Neural progenitor cell (in vitro differentiated cells): ENCODE measurements at regions not wholly inside any gene's neighbourhood (a gene's known extent, or its start where the extent isn't known, plus 50 kb on each side); places are given as distances from the start of the nearest gene placed in this dataset.

Experiments used
- DNase-seq: peaks from one replicate; pipeline ENCODE4 v3.0.0-alpha.2; 2016; ENCODE audit warnings: low spot score
- H2AFZ ChIP-seq: fragments of 200-600 bp; sonication (generic); replicated peaks from 2 replicates; pipeline ENCODE4 v1.6.1; 2016; ENCODE audit warnings: antibody characterized with exemption
- H3F3A ChIP-seq: fragments of 200-600 bp; sonication (generic); 2 replicates; pipeline ENCODE4 v1.6.1; 2016; ENCODE audit warnings: antibody characterized with exemption, low read depth
- H3K27ac ChIP-seq: fragments of 200-600 bp; sonication (generic); 2 replicates; pipeline ENCODE4 v1.5.1; 2016; ENCODE audit warnings: mild to moderate bottlenecking
- H3K27me3 ChIP-seq: fragments of 200-600 bp; sonication (generic); 2 replicates; pipeline ENCODE4 v1.6.1; 2016; ENCODE audit warnings: mild to moderate bottlenecking, moderate library complexity
- H3K36me3 ChIP-seq: fragments of 200-600 bp; sonication (generic); 2 replicates; pipeline ENCODE4 v1.5.1; 2016
- H3K4me1 ChIP-seq: fragments of 200-600 bp; sonication (generic); 2 replicates; pipeline ENCODE4 v1.6.1; 2016; ENCODE audit warnings: mixed run types
- H3K4me2 ChIP-seq: fragments of 200-600 bp; sonication (generic); 2 replicates; pipeline ENCODE4 v1.6.1; 2016
- H3K4me3 ChIP-seq: fragments of 200-600 bp; sonication (generic); 2 replicates; pipeline ENCODE4 v1.5.1; 2016
- H3K79me2 ChIP-seq: fragments of 200-600 bp; sonication (generic); 2 replicates; pipeline ENCODE4 v1.6.1; 2016; ENCODE audit warnings: low read depth
- H3K9ac ChIP-seq: fragments of 200-600 bp; sonication (generic); 2 replicates; pipeline ENCODE4 v1.6.1; 2016
- H3K9me3 ChIP-seq: fragments of 200-600 bp; sonication (generic); 2 replicates; pipeline ENCODE4 v1.5.1; 2016; ENCODE audit warnings: low read depth
- H4K20me1 ChIP-seq: fragments of 200-600 bp; sonication (generic); 2 replicates; pipeline ENCODE4 v1.6.1; 2016; ENCODE audit warnings: low read depth
- H3K27ac Mint-ChIP-seq: 3 replicates; pipeline ENCODE4 v1.8.0; 2021; ENCODE audit warnings: mixed read lengths
- H3K27me3 Mint-ChIP-seq: 2 replicates; pipeline ENCODE4 v1.8.0; 2022; ENCODE audit warnings: low read depth, mild to moderate bottlenecking, inconsistent platforms, moderate library complexity, mixed read lengths; ENCODE audit not compliant: insufficient read depth
- H3K36me3 Mint-ChIP-seq: 3 replicates; pipeline ENCODE4 v1.8.0; 2021; ENCODE audit warnings: mixed read lengths
- H3K4me1 Mint-ChIP-seq: 3 replicates; pipeline ENCODE4 v1.8.0; 2021; ENCODE audit warnings: mixed read lengths
- H3K4me3 Mint-ChIP-seq: 3 replicates; pipeline ENCODE4 v1.8.0; 2021; ENCODE audit warnings: mild to moderate bottlenecking, moderate library complexity, mixed read lengths
- H3K9me3 Mint-ChIP-seq: 3 replicates; pipeline ENCODE4 v1.8.0; 2020; ENCODE audit warnings: mixed read lengths
- EZH2 ChIP-seq: fragments of 200-600 bp; sonication (generic); IDR thresholded peaks from 2 replicates; pipeline ENCODE4 v1.6.1; 2017; ENCODE audit warnings: antibody characterized with exemption, mild to moderate bottlenecking, moderate library complexity
- EZH2phosphoT487 ChIP-seq: fragments of 200-600 bp; sonication (generic); IDR thresholded peaks from 2 replicates; pipeline ENCODE4 v1.6.1; 2017; ENCODE audit warnings: antibody characterized with exemption
- TF ChIP-seq, protein P1 (sequence below): fragments of 200-600 bp; sonication (generic); IDR thresholded peaks from 2 replicates; pipeline ENCODE4 v1.5.1; 2017; ENCODE audit warnings: antibody characterized with exemption, mild to moderate bottlenecking

GRCh38 chr10:131536676-131537075 lies 225.2 kb upstream of the TCERG1L start:
- Histone ChIP-seq H3K27ac (no peak overlapping the region), H3K27me3 (no peaks in the 10 kb centered on the region), H3K4me2 (no peak overlapping the region), H2AFZ (no peak overlapping the region), H3K9me3 (no peaks in the 10 kb centered on the region), H3K9ac (no peak overlapping the region), H3K4me1 (no peaks in the 10 kb centered on the region), H3F3A (no peaks in the 10 kb centered on the region), H4K20me1 (no peaks in the 10 kb centered on the region), H3K79me2 (no peaks in the 10 kb centered on the region), H3K4me3 (no peak overlapping the region), H3K36me3 (no peaks in the 10 kb centered on the region)
- Mint-ChIP-seq H3K27ac (no peak overlapping the region), H3K4me3 (no peak overlapping the region), H3K27me3 (peaks cover 3% of the 10 kb centered on the region), H3K4me1 (no peaks in the 10 kb centered on the region), H3K36me3 (no peaks in the 10 kb centered on the region), H3K9me3 (no peaks in the 10 kb centered on the region)
- TF ChIP-seq, protein P1, sequence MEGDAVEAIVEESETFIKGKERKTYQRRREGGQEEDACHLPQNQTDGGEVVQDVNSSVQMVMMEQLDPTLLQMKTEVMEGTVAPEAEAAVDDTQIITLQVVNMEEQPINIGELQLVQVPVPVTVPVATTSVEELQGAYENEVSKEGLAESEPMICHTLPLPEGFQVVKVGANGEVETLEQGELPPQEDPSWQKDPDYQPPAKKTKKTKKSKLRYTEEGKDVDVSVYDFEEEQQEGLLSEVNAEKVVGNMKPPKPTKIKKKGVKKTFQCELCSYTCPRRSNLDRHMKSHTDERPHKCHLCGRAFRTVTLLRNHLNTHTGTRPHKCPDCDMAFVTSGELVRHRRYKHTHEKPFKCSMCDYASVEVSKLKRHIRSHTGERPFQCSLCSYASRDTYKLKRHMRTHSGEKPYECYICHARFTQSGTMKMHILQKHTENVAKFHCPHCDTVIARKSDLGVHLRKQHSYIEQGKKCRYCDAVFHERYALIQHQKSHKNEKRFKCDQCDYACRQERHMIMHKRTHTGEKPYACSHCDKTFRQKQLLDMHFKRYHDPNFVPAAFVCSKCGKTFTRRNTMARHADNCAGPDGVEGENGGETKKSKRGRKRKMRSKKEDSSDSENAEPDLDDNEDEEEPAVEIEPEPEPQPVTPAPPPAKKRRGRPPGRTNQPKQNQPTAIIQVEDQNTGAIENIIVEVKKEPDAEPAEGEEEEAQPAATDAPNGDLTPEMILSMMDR = no peak
- TF ChIP-seq EZH2 (no peak), EZH2phosphoT487 (no peak)
- no peak for DNase-seq

DNA sequence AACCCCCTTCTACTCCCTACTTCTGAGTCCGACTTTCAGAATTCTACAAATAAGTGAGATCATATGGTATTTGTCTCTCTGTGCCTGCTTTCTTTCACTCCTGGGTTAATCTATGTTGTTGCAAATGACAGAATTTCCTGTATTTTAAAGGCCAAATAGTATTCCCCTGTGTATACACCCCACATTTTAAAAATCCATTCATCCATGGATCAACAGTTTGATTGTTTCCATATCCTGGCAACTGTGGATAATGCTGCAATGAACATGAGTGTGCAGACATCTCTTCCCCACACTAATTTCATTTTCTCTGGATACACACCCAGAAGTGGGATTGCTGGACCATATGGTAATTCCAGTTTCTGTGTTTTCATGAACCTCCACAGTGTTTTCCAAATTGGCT lies 225.8 kb upstream of the TCERG1L start:
- Histone ChIP-seq H3K27ac (no peak overlapping the region), H3K9ac (no peak overlapping the region), H2AFZ (no peak overlapping the region), H4K20me1 (no peaks in the 10 kb centered on the region), H3K4me3 (no peak overlapping the region), H3K4me1 (no peaks in the 10 kb centered on the region), H3K36me3 (no peaks in the 10 kb centered on the region), H3K9me3 (no peaks in the 10 kb centered on the region), H3K79me2 (no peaks in the 10 kb centered on the region), H3K27me3 (no peaks in the 10 kb centered on the region), H3F3A (no peaks in the 10 kb centered on the region), H3K4me2 (no peak overlapping the region)
- no peaks in the 10 kb centered on the region for H3K36me3 Mint-ChIP-seq
- no peak for DNase-seq
- no peaks in the 10 kb centered on the region for H3K4me1 Mint-ChIP-seq
- no peak overlapping the region for H3K27ac Mint-ChIP-seq
- H3K27me3 Mint-ChIP-seq = peaks cover 3% of the 10 kb centered on the region
- H3K9me3 Mint-ChIP-seq = no peaks in the 10 kb centered on the region
- H3K4me3 Mint-ChIP-seq = no peak overlapping the region
- no peak for TF ChIP-seq EZH2
- TF ChIP-seq, protein P1 = no peak
- TF ChIP-seq EZH2phosphoT487 = no peak

- Histone ChIP-seq H3K79me2 (no peaks in the 10 kb centered on the region), H3K36me3 (no peaks in the 10 kb centered on the region), H4K20me1 (no peaks in the 10 kb centered on the region), H3K4me1 (no peaks in the 10 kb centered on the region), H3K9me3 (no peaks in the 10 kb centered on the region), H3F3A (no peaks in the 10 kb centered on the region), H3K4me2 (no peak overlapping the region), H2AFZ (no peak overlapping the region), H3K27ac (no peak overlapping the region), H3K27me3 (no peaks in the 10 kb centered on the region), H3K4me3 (no peak overlapping the region), H3K9ac (no peak overlapping the region)
- no peak overlapping the region for H3K4me3 Mint-ChIP-seq
- no peaks in the 10 kb centered on the region for H3K36me3 Mint-ChIP-seq
- TF ChIP-seq EZH2phosphoT487 (no peak), EZH2 (no peak)
- TF ChIP-seq, protein P1 = no peak
- H3K27me3 Mint-ChIP-seq = peaks cover 5% of the 10 kb centered on the region
- no peak for DNase-seq
- no peak overlapping the region for H3K27ac Mint-ChIP-seq
- peaks cover 2% of the 10 kb centered on the region for H3K4me1 Mint-ChIP-seq
- no peaks in the 10 kb centered on the region for H3K9me3 Mint-ChIP-seq
Observed at GRCh38 chr10:131544495-131544894, 233.0 kb upstream of the TCERG1L start.
